AG04449 (cell line): ENCODE measurements at regions not wholly inside any gene's neighbourhood (a gene's known extent, or its start where the extent isn't known, plus 50 kb on each side); places are given as distances from the start of the nearest gene placed in this dataset.

ENCODE experiments used
- CTCF ChIA-PET: fragments of 350-600 bp; formaldehyde crosslinking; extraction: SDS; loops from one replicate; lab custom pipeline; 2021; ENCODE audit warnings: antibody characterized with exemption; lab: Yijun Ruan, JAX
- POLR2A ChIA-PET: fragments of 400-600, 350-600 bp; formaldehyde crosslinking; extraction: SDS; loops from one replicate; lab custom pipeline; 2020; ENCODE audit warnings: antibody characterized with exemption, inconsistent platforms; lab: Yijun Ruan, JAX
- DNase-seq: peaks from one replicate; pipeline ENCODE4 v3.0.0-alpha.2; 2010; ENCODE audit warnings: low read depth, low spot score
- H3K4me3 ChIP-seq: 2 replicates; pipeline ENCODE4 v1.5.1; 2011; ENCODE audit warnings: low read depth, mild to moderate bottlenecking, control low read depth, low read length
- TF ChIP-seq, protein P1 (sequence below): IDR thresholded peaks from one replicate; pipeline ENCODE4 v1.5.1; 2011; ENCODE audit warnings: mild to moderate bottlenecking, moderate library complexity, low read length, control low read depth, inconsistent platforms; ENCODE audit not compliant: insufficient read depth; ENCODE audit errors: missing control alignments

DNA sequence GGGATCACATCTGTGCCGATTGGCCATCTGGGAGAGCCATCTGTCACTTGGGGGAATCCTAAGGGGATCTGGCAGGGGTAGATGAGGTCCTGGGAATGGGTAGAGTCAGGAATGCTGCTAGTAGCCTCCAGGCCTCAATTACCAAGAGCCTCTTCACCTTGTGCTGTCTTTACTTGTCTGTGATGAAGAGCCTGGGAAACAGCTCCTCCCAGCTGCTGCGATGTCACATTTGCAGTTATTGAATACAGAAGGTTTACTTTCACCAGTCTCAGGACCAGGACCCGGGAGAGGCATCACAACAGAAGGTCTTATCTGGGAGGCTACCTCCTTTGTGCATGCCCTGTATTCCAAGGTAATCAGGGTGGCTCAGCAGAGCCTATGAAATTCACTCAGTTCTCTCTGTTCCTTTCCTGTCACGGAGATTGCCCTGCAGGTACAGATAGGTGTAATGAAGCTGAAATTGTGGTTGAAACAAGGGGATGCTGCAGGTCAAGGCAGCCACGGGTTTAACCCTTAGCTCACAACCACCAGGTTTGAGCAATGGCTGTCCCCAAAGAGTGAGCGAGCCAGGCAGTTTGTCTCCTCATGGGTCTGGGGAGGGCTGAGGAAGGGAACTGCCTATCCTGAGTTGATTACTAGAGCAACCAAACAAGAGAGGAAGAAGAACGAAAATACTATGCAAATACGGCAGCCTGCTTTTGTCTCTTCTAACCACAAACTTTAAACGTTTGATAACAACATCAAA, 298.9 kb upstream of the RORA start:
- CTCF ChIA-PET: no interaction called here
- no peak overlapping the region for H3K4me3 ChIP-seq
- POLR2A ChIA-PET: no interaction called here
- TF ChIP-seq, protein P1, sequence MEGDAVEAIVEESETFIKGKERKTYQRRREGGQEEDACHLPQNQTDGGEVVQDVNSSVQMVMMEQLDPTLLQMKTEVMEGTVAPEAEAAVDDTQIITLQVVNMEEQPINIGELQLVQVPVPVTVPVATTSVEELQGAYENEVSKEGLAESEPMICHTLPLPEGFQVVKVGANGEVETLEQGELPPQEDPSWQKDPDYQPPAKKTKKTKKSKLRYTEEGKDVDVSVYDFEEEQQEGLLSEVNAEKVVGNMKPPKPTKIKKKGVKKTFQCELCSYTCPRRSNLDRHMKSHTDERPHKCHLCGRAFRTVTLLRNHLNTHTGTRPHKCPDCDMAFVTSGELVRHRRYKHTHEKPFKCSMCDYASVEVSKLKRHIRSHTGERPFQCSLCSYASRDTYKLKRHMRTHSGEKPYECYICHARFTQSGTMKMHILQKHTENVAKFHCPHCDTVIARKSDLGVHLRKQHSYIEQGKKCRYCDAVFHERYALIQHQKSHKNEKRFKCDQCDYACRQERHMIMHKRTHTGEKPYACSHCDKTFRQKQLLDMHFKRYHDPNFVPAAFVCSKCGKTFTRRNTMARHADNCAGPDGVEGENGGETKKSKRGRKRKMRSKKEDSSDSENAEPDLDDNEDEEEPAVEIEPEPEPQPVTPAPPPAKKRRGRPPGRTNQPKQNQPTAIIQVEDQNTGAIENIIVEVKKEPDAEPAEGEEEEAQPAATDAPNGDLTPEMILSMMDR: no peak
- no peak for DNase-seq

- POLR2A ChIA-PET: no interaction called here
- TF ChIP-seq, protein P1: no peak
- CTCF ChIA-PET: no interaction called here
- H3K4me3 ChIP-seq: no peak overlapping the region
- no peak for DNase-seq
These were observed 295.4 kb upstream of the RORA start for GRCh38 chr15:61524545-61524944.

DNA sequence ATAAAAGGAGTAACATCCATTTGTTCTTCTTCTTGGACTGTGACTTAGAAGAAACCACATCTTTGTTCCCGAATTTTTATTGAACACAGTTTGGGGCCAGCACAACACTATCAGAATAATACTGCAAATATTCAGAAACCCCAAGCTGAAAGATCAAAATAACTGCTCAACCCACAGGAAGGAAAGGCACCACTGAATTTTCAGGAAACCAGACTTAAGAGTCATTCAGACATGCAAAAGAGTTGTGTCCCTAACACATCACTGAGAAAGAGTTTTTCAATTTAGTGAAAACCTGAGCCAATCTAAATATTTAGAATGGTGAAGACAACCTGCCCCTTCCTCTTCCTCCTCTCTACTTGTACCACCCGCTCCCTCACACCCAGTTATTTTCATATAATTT, 295.0 kb upstream of the RORA start:
- CTCF ChIA-PET: no interaction called here
- no peak overlapping the region for H3K4me3 ChIP-seq
- TF ChIP-seq, protein P1: no peak
- no peak for DNase-seq
- POLR2A ChIA-PET: no interaction called here

- ChIA-PET CTCF (no interaction called here), POLR2A (no interaction called here)
- TF ChIP-seq, protein P1: no peak
- DNase-seq: no peak
- H3K4me3 ChIP-seq: no peak overlapping the region
These were observed 293.3 kb upstream of the RORA start for GRCh38 chr15:61522411-61522810.

GRCh38 chr15:61521953-61522352, 292.9 kb upstream of the RORA start:
- POLR2A ChIA-PET: no interaction called here
- no peak for DNase-seq
- TF ChIP-seq, protein P1: no peak
- CTCF ChIA-PET: no interaction called here
- H3K4me3 ChIP-seq: no peak overlapping the region

DNA sequence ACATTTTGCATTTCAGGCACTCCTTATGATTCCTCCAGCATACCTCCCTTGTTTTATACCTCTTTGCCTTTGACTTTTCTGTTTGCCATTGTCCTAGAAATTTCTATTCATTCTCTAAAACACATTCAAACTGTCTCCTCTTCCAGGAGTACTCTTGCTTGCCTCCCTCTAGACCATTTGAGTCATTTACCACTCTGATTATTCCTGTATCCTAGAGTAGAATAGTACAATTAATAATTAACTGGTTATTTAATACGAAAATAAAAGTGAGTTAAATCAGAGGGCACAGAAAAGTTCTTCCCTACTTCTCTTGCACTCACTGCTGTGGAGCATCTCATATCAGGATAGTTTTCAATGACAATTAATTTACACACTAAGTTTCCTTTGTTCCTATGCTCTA, 290.2 kb upstream of the RORA start:
- TF ChIP-seq, protein P1: no peak
- no peak overlapping the region for H3K4me3 ChIP-seq
- CTCF ChIA-PET: no interaction called here
- POLR2A ChIA-PET: no interaction called here
- no peak for DNase-seq
